ENCODE measurements at regions not wholly inside any gene's neighbourhood (a gene's known extent, or its start where the extent isn't known, plus 50 kb on each side); places are given as distances from the start of the nearest gene placed in this dataset.
"Not testable (repeated sequence)": the region's sequence is repeated elsewhere in the genome, so short reads cannot be mapped to it uniquely, and the experiment has no call there.

GRCh38 chr7:104074529-104074928, 85.1 kb upstream of the RELN start:
- H3K4me1 Mint-ChIP-seq (ENCODE audit: insufficient read depth, unreplicated experiment): no peaks in the 10 kb centered on the region
- peaks cover 12% of the 10 kb centered on the region for H3K27me3 Mint-ChIP-seq (ENCODE audit: insufficient read depth, unreplicated experiment)
- H3K4me3 Mint-ChIP-seq (ENCODE audit: unreplicated experiment): no peak overlapping the region

DNA sequence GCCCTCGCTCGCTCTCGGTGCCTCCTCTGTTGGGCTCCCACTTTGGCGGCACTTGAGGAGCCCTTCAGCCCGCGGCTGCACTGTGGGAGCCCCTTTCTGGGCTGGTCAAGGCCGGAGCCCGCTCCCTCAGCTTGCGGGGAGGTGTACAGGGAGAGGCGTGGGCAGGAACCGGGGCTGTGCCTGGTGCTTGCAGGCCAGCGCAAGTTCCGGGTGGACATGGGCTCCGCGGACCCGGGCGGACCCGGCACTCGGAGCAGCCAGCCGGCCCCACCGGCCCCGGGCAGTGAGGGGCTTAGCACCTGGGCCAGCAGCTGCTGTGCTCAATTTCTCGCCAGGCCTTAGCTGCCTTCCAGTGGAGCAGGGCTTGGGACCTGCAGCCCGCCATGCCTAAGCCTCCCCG, 82.2 kb upstream of the RELN start:
- CTCF ChIA-PET; BruUV-seq (replicated peaks); intact Hi-C loops (cut with micrococcal nuclease); H3K27ac Mint-ChIP-seq (ENCODE audit: low read depth, unreplicated experiment); H3K36me3 Mint-ChIP-seq (ENCODE audit: insufficient read depth, unreplicated experiment); H3K9me3 Mint-ChIP-seq (ENCODE audit: unreplicated experiment); POLR2A ChIA-PET; H3K4me1 Mint-ChIP-seq (ENCODE audit: insufficient read depth, unreplicated experiment); H3K27me3 Mint-ChIP-seq (ENCODE audit: insufficient read depth, unreplicated experiment); H3K4me3 Mint-ChIP-seq (ENCODE audit: unreplicated experiment); DNase-seq (ENCODE audit: unreplicated experiment): not testable (repeated sequence)

More at GRCh38 chr7:104074529-104074928, 85.1 kb upstream of the RELN start:
- peak; percentile 10 for DNase-seq (ENCODE audit: unreplicated experiment)
- no TSS peak for BruUV-seq (replicated peaks)
- POLR2A ChIA-PET: interaction anchor here (0.9 kb wide), 1 partner anchor 49 kb away, joined by 3 read pairs; no protein-coding TSS in a partner anchor
- Mint-ChIP-seq H3K36me3 (ENCODE audit: insufficient read depth, unreplicated experiment) (no peaks in the 10 kb centered on the region), H3K9me3 (ENCODE audit: unreplicated experiment) (no peaks in the 10 kb centered on the region), H3K27ac (ENCODE audit: low read depth, unreplicated experiment) (no peak overlapping the region)
- intact Hi-C loops (cut with micrococcal nuclease): no loop called here
- CTCF ChIA-PET: interaction anchor here (0.5 to 0.9 kb wide), 2 partner anchors 29 to 520 kb away, joined by 3 read pairs; no protein-coding TSS in a partner anchor
- TF ChIP-seq CTCF (IDR thresholded peaks at IDR 0.05; ENCODE audit: unreplicated experiment): no peak

DNA sequence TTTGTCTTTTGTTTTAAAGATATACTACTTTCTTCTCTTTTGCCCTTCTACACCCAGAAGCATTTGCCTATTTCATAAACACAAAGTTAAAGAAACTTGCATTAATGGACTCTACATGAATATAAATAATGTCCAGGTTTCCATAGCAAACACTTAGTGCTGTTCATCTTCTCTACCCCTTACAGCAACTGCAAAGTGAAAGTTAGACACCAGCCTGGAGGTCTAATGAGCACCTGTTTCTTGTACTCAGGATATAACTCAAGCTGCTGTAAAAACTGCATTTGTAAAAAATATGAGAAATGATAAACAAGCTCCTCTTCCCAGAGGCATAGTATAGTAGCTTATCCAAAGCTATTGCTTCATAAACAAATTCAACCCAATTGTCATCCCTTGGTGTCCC, 76.0 kb upstream of the RELN start:
- no peaks in the 10 kb centered on the region for H3K4me1 Mint-ChIP-seq (ENCODE audit: insufficient read depth, unreplicated experiment)
- ChIA-PET CTCF (no interaction called here), POLR2A (no interaction called here)
- H3K36me3 Mint-ChIP-seq (ENCODE audit: insufficient read depth, unreplicated experiment): no peaks in the 10 kb centered on the region
- no peaks in the 10 kb centered on the region for H3K9me3 Mint-ChIP-seq (ENCODE audit: unreplicated experiment)
- H3K27me3 Mint-ChIP-seq (ENCODE audit: insufficient read depth, unreplicated experiment): no peaks in the 10 kb centered on the region
- H3K4me3 Mint-ChIP-seq (ENCODE audit: unreplicated experiment): no peak overlapping the region
- intact Hi-C loops (cut with micrococcal nuclease): no loop called here
- no TSS peak for BruUV-seq (replicated peaks)
- no peak for TF ChIP-seq CTCF (IDR thresholded peaks at IDR 0.05; ENCODE audit: unreplicated experiment)
- H3K27ac Mint-ChIP-seq (ENCODE audit: low read depth, unreplicated experiment): no peak overlapping the region
- DNase-seq (ENCODE audit: unreplicated experiment): no peak

DNA sequence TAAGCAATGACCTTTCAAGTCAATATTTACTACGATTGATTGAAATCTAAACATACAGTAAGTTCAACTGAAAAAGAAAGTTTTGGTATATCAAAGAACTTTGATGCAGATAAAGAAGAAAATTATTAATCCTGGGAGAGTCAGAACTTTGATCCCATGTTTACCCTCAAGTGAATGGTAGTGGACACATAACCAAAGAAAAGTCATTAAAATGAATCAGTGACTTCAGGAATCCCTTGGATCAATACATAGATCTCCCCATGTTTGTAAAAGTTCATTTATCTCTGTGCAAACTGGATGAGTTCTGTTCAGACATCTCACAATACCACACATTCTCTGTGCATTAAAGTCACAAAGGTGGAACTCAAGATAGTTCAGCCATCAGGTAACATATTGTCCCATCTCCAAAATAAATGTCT, 75.5 kb upstream of the RELN start:
- Mint-ChIP-seq H3K9me3 (ENCODE audit: unreplicated experiment) (no peaks in the 10 kb centered on the region), H3K27ac (ENCODE audit: low read depth, unreplicated experiment) (no peak overlapping the region), H3K36me3 (ENCODE audit: insufficient read depth, unreplicated experiment) (no peaks in the 10 kb centered on the region), H3K4me3 (ENCODE audit: unreplicated experiment) (no peak overlapping the region), H3K4me1 (ENCODE audit: insufficient read depth, unreplicated experiment) (no peaks in the 10 kb centered on the region), H3K27me3 (ENCODE audit: insufficient read depth, unreplicated experiment) (no peaks in the 10 kb centered on the region)
- ChIA-PET POLR2A (no interaction called here), CTCF (no interaction called here)
- no peak for TF ChIP-seq CTCF (IDR thresholded peaks at IDR 0.05; ENCODE audit: unreplicated experiment)
- DNase-seq (ENCODE audit: unreplicated experiment): no peak
- intact Hi-C loops (cut with micrococcal nuclease): no loop called here
- no TSS peak for BruUV-seq (replicated peaks)

DNA sequence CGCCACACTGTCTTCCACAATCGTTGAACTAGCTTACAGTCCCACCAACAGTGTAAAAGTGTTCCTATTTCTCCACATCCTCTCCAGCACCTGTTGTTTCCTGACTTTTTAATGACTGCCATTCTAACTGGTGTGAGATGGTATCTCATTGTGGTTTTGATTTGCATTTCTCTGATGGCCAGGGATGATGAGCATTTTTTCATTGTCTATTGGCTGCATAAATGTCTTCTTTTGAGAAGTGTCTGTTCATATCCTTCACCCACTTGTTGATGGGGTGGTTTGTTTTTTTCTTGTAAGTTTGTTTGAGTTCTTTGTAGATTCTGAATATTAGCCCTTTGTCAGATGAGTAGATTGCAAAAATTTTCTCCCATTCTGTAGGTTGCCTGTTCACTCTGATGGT, 74.3 kb upstream of the RELN start:
- CTCF ChIA-PET; intact Hi-C loops (cut with micrococcal nuclease): not testable (repeated sequence)

More for the DNA sequence above, 74.3 kb upstream of the RELN start:
- DNase-seq (ENCODE audit: unreplicated experiment); H3K4me1 Mint-ChIP-seq (ENCODE audit: insufficient read depth, unreplicated experiment); POLR2A ChIA-PET; H3K27ac Mint-ChIP-seq (ENCODE audit: low read depth, unreplicated experiment); H3K36me3 Mint-ChIP-seq (ENCODE audit: insufficient read depth, unreplicated experiment); H3K9me3 Mint-ChIP-seq (ENCODE audit: unreplicated experiment); BruUV-seq (replicated peaks); H3K4me3 Mint-ChIP-seq (ENCODE audit: unreplicated experiment); H3K27me3 Mint-ChIP-seq (ENCODE audit: insufficient read depth, unreplicated experiment): not testable (repeated sequence)

Data from MCF 10A (cell line).